HG02938 (cell line): ENCODE measurements at regions not wholly inside any gene's neighbourhood (a gene's known extent, or its start where the extent isn't known, plus 50 kb on each side); places are given as distances from the start of the nearest gene placed in this dataset.
"Not testable (repeated sequence)": the region's sequence is repeated elsewhere in the genome, so short reads cannot be mapped to it uniquely, and the experiment has no call there.

Source experiments
- ATAC-seq: cut with Tn5 transposase; IDR thresholded peaks from one replicate; pipeline ENCODE4 v1.9.1; 2021; ENCODE audit warnings: mild to moderate bottlenecking, moderate library complexity; ENCODE audit not compliant: unreplicated experiment

DNA sequence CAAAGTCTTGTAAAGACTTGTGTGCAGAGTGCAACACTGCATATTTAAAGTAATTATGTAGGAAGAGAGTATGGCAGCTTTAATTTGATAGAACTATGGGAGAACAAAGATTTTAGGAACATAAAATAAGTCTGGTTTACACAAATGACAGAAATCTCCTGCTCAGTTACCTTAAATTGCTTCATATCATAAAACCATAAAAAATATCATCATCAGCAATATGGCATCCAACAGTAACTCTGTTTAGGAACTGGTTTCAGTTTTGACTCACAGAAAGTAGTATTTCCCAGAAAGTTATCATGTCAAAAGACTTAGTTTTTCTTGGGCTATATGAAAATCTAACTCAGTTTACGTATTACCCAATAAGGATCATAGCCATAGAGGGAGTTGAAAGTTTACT is 292.1 kb upstream of the PMFBP1 start:
- ATAC-seq = no peak

DNA sequence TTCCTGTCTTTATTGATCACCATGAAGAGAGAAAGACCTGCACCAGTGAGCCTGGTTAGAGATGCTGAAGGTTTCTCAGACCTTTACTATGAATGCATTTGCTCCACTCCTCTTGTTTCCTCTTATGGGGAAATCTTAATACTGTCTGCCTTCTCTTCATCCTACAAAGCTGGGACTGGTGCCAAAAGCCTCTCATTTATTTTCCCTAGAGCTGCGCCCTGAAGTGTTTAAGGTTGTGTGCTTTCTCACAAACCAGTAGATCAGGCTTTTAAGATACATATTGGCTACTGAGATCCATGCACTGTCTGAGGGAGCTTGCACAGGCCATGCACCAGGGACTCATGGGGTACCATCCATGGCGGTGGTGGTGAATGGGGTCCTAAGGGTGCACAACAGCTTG is 286.1 kb upstream of the PMFBP1 start:
- ATAC-seq = no peak

DNA sequence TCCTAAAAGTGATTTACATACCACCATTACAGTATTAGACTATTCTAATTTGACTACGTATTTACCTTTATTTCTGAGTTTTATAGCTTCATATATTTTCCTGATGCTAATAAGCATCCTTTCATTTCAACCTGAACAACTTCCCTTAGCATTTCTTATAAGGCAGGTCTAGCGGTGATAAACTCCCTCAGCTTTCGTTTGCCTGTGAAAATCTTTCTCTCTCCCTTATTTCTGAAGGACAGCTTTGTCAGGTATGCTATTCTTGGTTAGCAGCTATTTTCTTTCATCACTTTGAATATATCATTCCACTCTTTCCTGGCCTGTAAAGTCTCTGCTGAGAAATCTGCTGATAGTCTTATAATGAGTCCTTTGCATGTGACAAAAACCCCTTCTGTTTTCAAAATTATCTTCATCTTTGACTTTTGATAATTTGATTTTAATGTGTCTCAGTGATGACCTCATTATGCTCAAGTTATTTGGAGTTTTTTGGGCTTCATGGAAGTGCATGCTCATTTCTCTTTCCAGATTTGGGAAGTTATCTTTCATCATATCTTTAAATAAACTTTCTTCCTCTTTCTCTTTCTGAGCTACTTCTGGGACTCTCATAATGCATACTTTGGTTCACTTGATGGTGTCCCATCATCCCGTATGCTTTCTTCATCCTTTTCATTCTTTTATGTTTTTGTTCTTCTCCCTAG is 285.4 kb upstream of the PMFBP1 start:
- ATAC-seq = no peak

DNA sequence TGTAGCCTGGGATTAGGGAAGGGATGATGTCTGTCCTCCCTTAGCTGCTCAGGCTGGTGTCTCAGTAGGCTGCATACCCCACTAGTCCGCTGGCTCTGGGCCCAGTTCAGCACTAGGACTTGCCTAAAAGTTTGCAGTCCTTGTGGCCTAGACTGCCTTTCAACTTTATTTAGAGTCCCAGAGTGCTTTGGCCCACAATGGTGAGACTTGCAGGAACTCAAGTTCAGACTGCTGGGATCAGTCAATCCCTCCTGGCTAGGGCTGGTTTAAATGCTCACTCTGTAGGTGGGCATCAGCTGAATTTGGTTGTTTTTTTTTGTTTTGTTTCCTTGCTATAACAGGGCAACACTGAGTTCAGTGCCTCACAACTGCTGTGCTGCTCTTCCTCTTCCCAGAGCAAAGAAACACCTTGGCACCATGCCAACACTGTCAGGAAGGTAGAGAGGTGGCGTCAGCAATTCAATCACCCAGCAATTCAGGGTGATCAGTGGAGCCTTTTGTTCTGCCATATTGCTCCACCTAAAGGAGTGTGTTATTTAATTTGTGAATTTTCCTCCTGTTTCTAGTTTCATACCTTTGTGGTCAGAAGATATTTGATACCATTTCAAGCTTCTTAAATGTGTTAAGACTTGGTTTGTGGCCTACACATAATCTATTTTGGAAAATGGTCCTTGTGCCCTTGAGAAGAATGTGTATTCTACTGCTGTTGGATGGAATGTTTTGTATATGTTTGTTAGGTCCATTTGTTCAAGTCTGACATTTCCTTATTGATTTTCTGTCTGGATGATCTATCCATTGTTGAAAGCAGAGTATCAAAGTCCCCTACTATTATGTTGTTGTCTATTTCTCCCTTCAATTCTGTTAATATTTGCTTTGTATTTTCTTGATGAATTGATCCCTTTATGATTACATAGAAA is 284.0 kb upstream of the PMFBP1 start:
- ATAC-seq = no peak

DNA sequence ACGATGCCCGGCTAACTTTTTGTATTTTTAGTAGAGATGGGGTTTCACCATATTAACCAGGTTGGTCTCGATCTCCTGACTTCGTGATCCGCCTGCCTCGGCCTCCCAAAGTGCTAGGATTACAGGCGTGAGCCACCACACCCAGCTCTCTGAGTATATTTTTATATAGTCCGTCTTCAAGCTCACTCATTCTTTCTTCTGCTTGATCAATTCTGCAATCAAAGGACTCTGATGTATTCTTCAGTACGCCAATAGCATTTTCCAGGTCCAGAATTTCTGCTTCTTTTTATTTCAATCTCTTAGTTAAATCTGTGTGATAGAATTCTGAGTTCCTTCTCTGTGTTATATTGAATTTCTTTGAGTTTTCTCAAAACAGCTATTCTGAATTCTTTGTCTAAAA is 281.9 kb upstream of the PMFBP1 start:
- not testable (repeated sequence) for ATAC-seq

DNA sequence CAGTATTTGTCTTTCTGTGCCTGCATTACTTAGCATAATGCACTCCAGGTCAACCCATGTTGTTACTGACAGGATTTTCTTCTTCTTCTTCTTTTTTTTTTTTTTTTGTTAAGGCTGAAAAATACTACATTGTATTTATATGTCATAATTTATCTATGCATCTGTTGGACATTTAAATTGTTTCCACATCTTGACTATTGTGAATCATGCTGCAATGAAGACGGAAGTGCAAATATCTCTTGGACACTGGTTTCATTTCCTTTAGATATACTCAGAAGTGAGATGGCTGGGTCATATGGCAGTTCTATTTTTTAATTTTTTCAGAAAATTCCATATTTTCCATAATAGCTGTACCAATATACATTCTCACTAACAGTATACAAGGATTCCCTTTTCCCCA is 272.7 kb upstream of the PMFBP1 start:
- no peak for ATAC-seq

DNA sequence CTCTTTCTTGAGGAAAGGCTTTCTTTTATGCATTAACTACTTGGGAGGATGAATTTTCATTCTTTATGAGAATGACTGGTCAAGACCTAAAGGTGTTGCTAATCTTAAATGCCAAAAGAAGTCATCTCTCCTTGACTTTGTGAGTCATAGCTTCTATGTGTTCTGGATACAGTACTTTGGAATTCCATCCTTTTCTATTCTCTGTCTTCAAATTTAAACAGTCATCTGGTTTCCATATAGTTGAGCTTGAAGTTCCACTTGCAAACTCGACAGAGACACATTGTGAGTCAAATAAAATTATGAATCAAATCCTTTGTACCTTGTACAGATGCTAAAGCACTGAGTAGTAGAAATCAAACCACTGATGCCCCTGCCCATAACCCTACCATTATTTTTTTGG is 271.9 kb upstream of the PMFBP1 start:
- ATAC-seq = no peak

DNA sequence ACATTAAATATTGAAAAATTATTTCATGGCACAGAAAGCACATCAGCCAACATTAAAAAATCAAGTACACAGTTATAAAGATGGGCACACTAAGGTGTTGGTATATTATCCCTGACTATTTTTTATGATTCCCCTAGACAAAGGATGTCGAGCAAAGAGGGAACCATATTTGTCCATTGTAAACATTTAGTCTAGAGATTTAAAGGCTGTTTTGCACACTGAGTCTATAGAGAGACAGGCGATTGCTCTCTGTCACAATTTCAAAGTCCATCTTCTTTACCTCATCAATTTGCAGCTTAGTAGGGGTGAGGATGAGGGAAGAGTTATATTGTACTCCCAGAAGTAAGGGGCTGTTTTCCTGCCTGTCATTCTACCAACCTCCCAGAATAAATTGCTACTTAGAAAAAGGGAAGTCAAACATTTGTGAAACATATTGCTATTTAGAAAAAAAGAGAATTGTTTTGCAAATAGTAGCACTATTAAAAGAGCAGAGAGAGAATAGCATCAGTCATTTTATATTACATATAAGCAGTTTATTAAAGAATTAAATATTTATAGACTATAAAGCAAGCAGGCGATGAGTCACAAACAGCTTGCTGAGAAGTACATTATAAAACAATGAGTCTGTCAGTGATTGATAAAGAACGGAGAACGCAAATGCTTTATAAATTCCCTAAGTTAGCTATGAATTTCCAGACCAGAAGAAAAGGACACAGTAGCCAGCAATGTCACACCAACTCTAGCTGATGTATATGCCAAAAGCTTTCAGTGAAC is 270.6 kb upstream of the PMFBP1 start:
- ATAC-seq = no peak

DNA sequence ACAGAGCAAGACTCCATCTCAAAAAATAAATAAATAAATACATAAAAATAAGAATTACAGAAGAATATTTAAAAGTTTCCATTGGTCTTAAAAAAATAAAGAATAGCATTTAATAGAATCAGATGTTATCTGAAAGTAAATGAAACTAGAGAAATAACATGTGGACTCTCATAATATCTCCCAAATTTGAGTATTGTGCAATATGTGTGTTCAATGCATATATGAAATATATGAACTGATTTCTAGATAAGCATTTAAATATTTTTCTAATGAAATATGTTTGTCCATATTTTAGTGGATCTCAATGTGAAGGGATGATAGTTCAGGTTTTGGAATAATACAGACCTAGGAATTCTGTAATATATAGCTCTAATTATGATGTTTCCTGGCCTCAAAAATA is 265.9 kb upstream of the PMFBP1 start:
- no peak for ATAC-seq

DNA sequence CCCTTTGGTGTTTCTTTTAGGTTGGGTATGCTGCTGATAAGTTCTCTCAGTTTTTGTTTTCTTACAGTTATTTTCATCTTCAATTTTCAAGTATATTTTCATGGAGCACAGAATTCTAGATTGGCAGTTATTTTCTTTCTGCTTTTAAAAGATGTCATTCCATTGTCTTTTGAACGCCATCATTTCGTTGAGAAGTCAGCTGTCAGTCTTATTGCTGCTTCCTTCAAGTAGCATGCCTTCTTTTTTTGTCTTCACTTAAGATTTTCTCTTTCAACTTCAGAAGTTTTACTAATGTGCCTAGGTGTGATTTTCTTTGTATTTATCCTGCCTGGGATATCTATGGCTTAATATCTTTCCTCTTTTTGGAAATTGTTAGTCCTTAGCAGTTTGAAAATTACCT is 262.2 kb upstream of the PMFBP1 start:
- no peak for ATAC-seq

DNA sequence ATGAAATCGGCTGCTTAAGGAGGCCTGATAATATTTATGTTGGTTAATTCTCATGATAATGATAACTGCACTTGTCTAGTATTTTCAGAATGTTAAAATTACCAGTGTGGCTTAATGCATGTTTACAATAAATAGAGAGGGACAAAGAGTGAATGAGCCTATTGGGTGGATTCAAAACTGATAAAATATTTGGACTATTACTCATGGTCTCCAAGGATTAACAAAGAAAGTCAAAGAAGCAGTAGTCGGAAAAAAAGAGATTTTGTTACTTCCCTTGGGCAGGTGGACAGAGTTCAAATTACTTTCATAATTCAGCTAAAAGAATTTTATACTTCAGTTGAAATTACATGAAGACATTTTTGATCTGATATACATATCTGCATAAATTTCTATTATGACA is 258.2 kb upstream of the PMFBP1 start:
- ATAC-seq = no peak

DNA sequence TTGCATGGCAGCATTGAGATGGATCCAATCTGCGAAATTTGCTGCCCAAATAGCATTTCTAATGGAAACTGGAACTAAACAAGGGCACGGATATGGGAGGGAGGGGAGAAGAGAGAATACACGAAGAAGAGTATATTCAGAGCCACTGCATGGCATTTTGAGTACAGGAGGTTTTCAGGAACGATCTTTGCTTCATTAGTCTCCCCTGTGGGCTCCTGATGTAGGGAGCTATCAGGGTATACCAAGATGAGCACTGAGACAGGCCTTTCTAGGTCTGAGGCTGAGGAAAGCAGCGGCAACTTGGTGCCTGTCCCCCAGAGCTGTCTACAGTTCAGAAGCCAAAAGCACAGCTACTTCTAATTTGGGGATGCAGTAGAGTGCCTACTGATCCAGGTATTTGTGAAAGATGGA is 257.7 kb upstream of the PMFBP1 start:
- no peak for ATAC-seq

DNA sequence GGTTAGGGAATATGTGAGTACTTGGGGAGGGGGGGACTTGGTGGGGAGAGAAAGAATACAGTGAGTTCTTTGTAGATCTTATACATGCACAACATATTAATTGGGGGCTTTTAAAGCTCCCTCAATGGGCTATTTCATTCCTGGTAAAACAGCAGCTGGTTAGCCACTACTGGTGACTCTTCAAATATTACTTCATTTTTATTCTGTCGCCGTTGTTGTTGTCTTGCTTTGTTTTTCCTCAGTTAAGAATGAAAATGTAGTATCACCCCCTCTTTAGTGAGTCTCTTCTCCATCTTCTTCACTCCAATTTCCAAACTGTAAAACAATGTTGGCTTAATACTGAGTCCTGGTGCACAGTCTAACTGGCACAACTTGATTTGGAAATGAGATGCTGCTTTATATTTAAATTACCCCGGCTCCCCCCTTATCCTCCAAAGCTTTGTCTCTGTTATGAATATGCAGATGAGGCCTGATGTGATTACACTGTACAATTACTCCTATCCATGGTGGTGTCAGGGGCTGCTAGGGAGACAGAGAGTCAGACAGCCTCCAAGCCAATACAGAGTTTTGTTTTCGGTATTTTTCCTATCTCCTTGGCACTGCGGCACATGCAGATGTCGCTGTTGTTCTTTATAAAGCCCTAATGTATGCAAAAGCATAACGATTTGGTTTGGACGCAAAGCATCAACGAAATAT is 256.9 kb upstream of the PMFBP1 start:
- ATAC-seq = no peak

DNA sequence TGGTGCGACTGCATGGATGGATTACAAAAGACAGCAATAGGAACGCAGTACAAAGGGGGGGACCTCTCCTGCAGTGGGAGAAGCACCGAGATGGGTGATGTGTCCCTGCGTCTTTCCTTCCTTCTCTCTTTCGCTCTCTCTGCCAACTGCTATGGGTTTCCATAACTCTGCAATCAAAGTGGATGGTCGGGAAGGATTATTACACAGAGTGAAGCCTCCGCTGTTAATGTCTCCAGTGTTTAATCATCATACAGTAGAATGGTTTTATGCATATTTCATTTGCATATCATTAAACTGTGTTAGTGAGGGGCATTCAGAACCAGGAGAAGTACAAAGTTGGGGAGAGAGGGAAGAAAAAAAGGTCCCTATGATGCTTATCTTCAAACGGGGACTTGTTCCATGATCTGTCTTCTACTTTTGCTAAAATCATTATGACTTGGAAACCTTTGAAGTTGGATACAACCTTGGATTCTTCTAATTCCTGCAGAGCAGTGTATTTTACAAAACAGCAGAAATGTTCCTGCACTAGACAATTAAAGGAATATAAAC is 255.9 kb upstream of the PMFBP1 start:
- ATAC-seq = no peak

DNA sequence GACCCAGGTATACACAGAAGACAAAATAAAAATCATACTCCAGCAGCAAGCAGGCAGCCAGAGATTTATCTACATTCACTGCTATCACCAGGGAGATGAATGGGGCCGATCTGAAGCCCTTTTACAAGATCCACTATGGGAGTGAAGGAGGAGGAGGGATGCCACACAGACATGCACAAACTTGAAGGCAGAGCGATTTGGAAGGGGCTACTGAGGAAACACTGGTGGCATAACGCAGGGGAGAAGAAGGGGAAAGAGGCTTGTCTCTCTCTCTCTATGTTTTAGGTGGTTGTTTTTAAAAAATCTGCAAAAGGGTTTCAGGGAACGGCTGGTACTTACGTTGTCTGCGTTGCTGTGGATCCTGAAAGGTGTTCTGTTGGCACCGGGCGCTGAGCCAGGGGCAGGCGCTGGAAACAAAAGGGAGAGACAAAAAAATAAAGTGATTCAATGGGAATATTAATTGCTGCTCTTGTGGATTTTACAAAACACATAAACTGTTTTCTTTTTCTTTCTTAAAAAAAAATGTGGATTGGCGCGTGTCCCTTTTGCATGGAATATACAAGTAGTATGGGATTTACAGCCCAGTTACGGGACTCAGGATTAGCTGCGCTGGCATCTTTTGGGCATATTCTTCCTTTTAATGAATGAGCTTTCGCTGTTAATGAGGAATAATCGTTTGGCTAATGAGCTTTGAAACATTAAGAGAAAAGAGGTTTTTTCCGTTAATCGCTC is 255.3 kb upstream of the PMFBP1 start:
- ATAC-seq = no peak

DNA sequence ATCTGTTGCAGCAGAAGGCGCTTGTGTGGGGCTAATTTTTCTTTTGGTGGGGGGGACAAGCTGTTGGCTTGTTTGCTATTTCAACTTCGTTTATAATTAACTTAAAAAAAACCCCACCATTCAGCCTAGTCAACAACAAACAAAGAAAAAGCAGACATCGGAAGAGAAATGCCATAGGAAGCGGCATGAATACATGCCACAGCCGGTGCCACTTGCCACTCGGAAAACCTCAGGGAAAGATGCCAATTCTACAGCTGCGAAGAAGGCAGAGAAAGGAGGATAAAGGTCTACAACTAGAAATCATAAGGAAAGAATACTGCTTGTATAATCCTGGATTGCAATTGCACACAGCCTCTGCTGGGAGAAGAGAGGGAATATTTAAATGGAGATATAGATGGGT is 254.4 kb upstream of the PMFBP1 start:
- no peak for ATAC-seq

DNA sequence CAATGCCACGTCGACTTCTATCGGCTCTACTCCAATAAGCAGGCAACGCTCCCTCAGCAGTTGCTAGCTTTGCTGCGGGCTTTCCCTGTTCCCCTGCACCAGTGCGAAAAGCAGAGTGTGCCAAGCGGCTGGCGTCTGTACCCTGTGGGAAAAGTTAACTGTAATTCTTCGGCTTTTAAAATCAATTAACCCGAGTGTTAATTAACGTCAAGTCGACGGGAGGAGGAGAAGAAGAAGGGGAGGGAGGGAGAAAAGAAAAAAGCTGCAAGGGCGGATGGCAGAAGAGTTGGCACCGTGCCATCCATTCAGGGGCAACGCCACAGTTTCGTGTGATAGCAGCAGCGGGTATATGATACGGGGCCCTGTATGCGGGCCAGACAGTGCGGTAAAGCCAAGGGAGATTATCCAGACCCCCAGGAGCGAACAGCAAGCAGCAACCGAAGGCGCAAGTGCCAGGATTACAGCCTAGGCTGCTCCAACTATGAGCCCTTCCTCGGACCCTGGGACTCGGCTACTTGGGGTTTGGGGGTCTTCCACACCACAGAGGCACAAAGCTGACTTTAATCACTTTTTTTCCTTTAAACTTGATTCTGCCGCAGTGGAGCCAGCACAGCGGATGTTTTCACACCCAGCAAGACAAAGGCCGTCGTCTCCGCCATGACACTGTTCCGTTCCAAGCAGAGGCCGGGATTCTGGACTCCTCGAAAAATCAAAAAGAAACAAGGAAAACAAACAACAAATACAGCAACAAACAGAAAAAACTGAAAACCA is 253.8 kb upstream of the PMFBP1 start:
- ATAC-seq = no peak

DNA sequence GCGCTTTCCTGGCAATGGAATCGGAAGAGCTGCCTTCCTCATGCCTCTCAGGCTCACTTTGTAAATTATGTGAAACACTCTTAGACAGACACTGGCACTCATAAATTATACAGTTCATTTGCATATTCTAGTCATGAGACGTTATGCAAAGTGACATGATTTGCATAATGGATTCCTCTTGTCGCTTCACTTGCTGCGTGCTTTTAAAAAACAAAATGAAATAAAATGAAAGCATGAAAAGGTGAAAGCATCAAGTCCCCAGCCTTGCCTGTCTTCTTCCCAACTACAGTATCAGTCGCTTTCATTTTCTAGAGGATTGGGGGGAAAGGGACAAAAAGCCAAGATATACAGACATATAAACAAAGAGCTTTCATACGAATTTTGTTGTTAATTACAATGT is 252.8 kb upstream of the PMFBP1 start:
- ATAC-seq = no peak

DNA sequence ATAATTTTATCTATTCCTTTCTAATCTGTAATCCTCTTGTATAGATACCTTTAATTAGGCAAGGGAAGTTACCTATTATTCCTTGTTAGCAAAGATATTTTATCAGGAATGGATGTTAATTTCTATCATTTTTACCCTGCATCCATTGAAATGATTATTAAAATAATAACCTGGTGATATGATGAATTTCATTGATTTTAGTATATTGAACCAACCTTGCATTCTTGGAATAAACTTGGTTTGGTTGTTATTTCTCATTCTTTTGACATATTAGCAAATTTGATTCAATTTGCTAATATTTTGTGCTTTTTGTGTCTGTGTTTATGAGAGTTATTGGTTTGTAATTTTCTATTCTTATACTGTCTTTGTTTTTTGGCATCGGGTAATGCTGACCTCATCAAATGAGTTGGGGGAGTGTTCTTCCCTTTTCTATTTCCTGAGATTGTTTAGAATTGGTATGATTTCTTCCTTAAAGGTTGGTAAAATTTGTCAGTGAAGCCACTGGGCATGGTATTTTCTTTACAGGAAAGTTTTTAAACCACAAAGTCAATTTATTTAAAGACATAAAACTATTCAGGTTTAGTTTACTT is 250.4 kb upstream of the PMFBP1 start:
- no peak for ATAC-seq
